Right forelimb (tissue), 1 donor: ENCODE measurements at regions not wholly inside any gene's neighbourhood (a gene's known extent, or its start where the extent isn't known, plus 50 kb on each side); places are given as distances from the start of the nearest gene placed in this dataset.
"Not testable (repeated sequence)": the region's sequence is repeated elsewhere in the genome, so short reads cannot be mapped to it uniquely, and the experiment has no call there.

Source experiments
- DNase-seq: peaks from one replicate; pipeline ENCODE4 v3.0.0-alpha.2; 2018

- DNase-seq, result no peak
These were observed 153.4 kb upstream of the SALL4 start for GRCh38 chr20:51955756-51956155.

DNA sequence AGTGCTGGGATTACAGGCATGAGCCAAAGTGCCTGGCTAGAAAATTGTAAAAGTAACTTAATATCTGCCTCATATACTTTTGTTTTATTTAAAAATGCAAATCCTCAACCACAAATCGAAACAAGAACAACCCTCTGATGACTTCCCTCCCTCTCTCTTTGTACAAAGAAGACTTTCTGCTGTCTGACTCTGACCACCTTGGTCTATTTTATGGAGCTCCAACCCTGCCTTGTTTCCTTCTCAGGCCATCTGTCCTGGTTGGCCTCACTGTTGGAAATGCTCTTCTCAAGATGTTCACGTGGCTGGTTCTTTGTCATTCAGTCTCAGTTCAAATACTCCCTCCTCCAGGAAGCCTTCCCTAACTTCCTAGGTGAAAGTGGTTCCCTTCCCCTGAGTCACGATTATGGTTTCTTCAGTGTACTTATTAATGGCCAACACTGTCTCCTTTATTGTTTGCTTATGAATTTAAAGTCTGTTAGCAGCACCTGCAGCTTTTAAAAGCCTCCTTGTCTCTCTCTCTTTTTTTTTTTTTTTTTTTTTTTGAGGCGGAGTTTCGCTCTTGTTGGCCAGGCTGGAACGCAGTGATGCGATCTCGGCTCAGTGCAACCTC is 151.5 kb upstream of the SALL4 start:
- no peak for DNase-seq

GRCh38 chr20:51950926-51951325 is 148.6 kb upstream of the SALL4 start:
- no peak for DNase-seq

- no peak for DNase-seq
These were observed 144.3 kb upstream of the SALL4 start for GRCh38 chr20:51946586-51946985.

DNA sequence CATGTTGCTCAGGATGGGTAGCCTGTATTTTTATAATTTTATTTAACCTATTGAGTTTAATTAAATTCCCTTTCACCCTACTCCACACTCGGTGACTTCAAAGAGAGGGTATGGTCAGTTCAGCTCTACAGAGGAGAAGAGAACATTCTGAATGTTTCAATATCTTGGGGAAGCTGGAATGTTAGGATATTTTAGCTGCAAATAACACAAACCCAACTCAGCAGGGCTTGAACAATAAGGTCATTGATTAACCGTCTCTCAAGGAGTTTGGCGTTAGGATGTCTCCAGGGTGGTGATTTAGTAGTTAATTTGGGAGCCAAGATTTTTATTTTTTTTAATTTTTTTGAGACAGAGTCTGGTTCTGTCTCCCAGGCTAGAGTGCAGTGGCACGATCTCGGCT is 143.6 kb upstream of the SALL4 start:
- DNase-seq, result no peak

- DNase-seq, result no peak
These were observed 142.9 kb upstream of the SALL4 start for GRCh38 chr20:51945177-51945576.

GRCh38 chr20:51943761-51944160 is 141.4 kb upstream of the SALL4 start:
- no peak for DNase-seq

DNA sequence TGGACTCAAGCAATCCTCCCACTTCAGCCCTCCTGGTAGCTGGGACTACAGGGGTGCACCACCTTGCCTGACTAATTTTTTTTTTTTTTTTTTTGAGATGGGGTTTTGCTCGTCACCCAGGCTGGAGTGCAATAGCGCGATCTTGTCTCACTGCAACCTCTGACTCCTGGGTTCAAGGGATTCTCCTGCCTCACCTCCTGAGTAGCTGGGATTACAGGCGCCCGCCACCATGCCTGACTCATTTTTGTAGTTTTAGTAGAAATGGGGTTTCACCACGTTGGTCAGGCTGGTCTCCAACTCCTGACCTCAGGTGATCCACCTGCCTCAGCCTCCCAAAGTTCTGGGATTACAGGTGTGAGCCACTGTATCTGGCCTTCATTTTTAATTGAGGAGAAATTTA is 141.0 kb upstream of the SALL4 start:
- not testable (repeated sequence) for DNase-seq

DNA sequence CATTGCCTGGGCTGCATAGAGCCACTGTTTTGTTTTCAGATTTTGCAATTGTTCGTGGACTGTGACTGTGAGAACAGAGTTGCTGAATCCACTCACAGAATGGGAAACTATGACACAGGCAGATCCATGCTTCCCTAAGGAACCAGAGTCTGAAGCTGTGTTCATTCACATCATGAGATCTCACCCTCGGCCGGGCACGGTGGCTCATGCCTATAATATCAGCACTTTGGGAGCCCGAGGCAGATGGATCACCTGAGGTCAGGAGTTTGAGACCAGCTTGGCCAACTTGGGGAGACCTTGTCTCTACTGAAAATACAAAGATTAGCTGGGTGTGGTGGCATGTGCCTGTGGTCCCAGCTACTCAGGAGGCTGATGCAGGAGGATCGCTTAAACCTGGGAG is 139.2 kb upstream of the SALL4 start:
- no peak for DNase-seq

- no peak for DNase-seq
These were observed 136.9 kb upstream of the SALL4 start for GRCh38 chr20:51939259-51939585.

DNA sequence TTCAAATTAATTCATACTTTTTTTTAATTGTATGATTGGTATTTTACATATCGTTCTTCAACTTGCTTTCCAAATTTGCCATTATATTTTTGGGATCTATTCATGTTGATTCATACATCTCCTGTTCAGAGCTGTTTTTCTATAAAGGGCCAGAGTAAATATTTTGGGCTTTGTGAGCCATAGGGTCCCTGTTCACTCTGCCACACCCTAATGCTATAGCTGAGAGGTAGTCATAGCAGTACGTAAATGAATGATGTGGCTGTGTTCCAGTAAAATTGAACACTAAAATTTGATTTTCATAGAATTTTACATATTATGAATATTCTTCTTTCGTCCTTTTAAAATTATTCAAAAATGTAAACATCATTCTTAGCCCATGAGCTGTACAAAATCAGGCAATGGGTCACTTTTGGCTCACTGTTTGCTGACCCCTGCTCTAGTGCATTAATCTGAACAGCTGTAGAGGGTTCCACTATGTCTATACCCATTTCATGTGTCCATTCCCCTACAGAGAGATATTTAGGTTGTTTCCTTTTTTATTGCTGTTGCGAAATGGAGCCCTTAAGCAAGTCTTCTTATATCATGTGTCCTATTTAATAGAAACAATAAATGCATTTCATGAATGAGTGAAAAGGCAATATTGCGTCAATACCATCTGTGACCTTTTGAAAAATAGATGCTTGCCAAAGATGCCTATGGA is 136.4 kb upstream of the SALL4 start:
- no peak for DNase-seq

- no peak for DNase-seq
These were observed 135.5 kb upstream of the SALL4 start for GRCh38 chr20:51937779-51938178.

DNA sequence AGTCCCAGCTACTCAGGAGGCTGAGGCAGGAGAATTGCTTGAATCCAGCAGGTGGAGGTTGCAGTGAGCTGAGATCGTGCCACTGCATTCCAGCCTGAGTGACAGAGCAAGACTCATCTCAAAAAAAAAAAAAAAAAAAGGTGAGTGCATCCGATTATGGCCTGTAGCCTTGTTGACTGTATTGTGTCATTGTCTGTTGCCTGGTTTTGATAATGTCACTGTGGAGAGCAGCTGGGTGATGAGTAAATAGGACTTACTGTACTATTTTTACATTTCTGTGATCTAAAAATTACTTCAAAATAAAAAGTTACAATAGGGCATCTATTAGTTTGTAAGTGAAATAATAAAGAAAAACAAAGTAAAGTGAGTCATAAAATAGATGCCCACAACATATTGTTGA is 134.1 kb upstream of the SALL4 start:
- DNase-seq, result no peak

DNA sequence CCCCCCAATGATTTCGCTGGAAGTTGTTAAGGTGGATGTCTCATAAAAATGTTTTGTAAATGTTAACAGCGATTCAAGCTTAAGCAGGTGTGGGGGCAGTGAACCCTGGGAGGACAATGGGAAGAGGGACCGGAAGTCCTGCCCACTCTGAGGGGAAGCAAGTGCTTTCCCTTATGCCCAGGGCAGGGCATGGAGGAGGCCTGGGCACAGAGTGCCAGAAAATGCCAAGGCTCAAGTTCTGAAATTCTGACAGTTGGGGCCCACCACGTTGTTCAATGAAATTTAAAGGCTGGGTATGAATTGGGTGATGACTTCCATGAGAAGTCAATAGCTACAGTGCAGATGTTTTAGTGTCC is 132.7 kb upstream of the SALL4 start:
- DNase-seq, result no peak

- no peak for DNase-seq
These were observed 132.1 kb upstream of the SALL4 start for GRCh38 chr20:51934301-51935002.

DNA sequence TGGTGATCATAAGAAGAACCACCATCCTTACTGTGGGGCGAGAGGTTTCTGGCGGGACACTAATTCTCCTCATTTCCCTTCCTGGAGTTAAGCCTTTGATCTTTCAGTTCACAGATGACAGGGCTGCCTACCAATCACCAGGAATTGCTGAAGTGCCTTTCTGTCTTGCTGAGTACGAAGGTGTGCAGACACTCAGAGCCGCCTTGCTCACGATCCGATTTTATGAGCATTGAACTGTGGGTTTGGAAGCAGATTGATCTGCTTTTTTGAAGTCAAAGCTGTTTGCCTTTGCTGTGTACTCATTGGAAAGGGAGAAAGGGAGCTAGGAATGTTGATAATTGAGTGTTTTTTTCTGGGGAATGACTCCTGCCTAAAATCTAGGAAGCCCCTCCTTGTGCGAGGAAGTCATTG is 129.1 kb upstream of the SALL4 start:
- DNase-seq, result no peak

DNA sequence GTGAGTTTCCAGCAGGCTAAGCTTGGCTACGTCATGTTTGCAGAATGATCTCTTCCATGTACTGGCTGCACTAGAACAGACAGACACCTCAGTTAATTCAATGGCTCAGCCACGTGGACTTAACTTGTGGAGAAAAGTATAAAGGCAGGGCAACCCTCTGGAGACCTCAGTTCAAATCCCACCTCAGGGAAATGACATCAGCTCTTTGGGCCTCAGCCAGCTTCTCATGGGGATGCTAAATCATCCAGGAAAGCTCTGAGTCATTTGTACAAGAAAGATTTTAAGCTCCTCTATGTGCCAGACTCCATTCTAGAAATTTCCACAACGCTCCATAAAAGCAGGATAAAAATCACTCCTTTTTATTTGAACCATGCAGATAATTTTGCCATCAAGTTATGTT is 128.5 kb upstream of the SALL4 start:
- DNase-seq, result no peak

DNA sequence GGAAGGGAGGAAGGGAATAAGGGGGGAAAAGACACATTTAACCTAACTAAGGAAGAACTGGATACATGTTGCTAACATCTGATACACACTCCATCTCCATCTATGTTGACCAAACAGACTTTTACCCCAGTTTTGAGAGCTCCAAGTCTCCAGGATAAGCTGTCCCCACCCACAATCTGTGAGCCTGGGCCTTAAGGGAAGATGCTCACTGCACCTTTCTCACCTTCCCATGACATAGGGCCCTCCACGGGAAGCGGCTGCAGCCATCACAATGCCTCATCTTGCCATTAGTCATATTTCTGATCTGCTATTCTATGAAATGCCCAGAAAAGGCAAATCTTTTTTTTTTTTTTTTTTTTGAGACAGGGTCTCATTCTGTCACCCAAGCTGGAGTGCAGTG is 126.6 kb upstream of the SALL4 start:
- no peak for DNase-seq

- not testable (repeated sequence) for DNase-seq
These were observed 125.6 kb upstream of the SALL4 start for GRCh38 chr20:51927970-51928369.

GRCh38 chr20:51926670-51927305 is 124.5 kb upstream of the SALL4 start:
- no peak for DNase-seq

DNA sequence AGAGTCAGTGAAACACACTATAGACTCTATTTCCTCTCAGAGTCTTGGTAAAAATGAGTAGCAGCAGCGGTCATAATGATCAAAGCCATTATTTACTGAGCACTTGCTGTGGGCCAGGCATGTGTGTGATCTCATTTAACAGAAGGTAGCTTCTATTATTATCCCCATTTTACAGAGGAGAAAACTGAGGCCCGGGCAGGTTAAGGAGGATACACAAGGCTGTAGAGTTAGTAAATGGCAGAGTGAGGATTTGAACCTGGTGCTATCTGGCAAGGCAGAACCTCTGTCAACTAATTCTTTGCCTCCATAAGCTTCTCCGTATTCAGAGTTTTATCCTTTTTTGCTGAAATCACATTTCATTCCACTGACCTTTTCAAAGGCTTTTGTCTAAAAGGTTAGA is 122.2 kb upstream of the SALL4 start:
- DNase-seq, result no peak

- DNase-seq, result no peak
These were observed 121.3 kb upstream of the SALL4 start for GRCh38 chr20:51923633-51924032.

DNA sequence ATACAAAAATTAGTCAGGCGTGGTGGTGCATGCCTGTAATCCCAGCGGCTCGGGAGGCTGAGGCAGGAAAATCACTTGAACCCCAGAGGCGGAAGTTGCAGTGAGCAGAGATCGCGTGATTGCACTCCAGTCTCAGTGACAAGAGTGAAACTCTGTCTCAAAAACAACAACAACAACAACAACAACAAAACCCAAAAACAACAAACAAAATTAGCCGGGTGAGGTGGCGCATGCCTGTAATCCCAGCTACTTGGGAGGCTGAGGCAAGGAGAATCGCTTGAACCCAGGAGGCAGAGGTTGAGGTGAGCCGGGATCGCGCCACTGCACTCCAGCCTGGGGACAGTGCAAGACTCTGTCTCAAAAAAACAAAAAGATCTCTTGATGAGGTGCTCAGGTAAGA is 120.5 kb upstream of the SALL4 start:
- not testable (repeated sequence) for DNase-seq

DNA sequence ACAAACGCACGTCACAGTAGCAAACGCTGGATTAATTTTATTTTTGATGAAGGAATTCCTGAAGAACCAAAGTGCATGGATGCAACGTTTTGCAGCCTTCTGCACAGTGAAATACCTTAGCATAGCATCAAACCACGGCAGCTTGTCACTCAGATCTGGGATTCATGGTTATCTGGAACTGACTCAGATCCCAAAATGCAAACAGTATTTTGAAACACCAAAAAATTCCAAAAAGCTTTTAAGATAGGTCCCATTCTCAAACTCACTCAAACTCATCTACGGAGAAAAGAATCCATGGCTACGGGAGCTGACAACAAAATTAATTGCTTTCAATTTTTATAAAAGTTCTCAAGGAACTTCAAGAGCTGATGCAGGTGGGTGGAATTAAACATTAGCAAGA is 116.2 kb upstream of the SALL4 start:
- no peak for DNase-seq
